ENCODE measurements at regions not wholly inside any gene's neighbourhood (a gene's known extent, or its start where the extent isn't known, plus 50 kb on each side); places are given as distances from the start of the nearest gene placed in this dataset.

GRCh38 chr5:24850926-24851486 is 206.2 kb upstream of the CDH10 start:
- ATAC-seq: no peak
- intact Hi-C loops (cut with DNase I): no loop called here
- no peak for DNase-seq

GRCh38 chr5:24849210-24849609 is 204.4 kb upstream of the CDH10 start:
- no peak for ATAC-seq
- TF ChIP-seq CTCF (IDR thresholded peaks at IDR 0.05): no peak

More at GRCh38 chr5:24850926-24851486, 206.2 kb upstream of the CDH10 start:
- H3K4me1 ChIP-seq: no peaks in the 10 kb centered on the region
- H3K9me3 ChIP-seq: peaks cover 0 to 3% of the 10 kb centered on the region in 2 donors
- H3K4me3 ChIP-seq: no peak overlapping the region
- TF ChIP-seq CTCF (IDR thresholded peaks at IDR 0.05): no peak
- H3K36me3 ChIP-seq: no peaks in the 10 kb centered on the region
- H3K27ac ChIP-seq: no peak overlapping the region
- H3K27me3 ChIP-seq: no peaks in the 10 kb centered on the region

GRCh38 chr5:24831989-24832388 is 187.2 kb upstream of the CDH10 start:
- no peak overlapping the region for H3K27ac ChIP-seq
- intact Hi-C loops (cut with DNase I): no loop called here
- H3K4me3 ChIP-seq: no peak overlapping the region
- no peaks in the 10 kb centered on the region for H3K27me3 ChIP-seq
- no peak for TF ChIP-seq CTCF (IDR thresholded peaks at IDR 0.05)
- DNase-seq: no peak
- H3K4me1 ChIP-seq: no peaks in the 10 kb centered on the region
- H3K36me3 ChIP-seq: no peaks in the 10 kb centered on the region
- ATAC-seq: no peak
- H3K9me3 ChIP-seq: peaks cover 0 to 6% of the 10 kb centered on the region in 2 donors

More at GRCh38 chr5:24849210-24849609, 204.4 kb upstream of the CDH10 start:
- no peak for DNase-seq
- H3K4me3 ChIP-seq: no peak overlapping the region
- H3K27ac ChIP-seq: no peak overlapping the region
- no peaks in the 10 kb centered on the region for H3K27me3 ChIP-seq
- H3K4me1 ChIP-seq: no peaks in the 10 kb centered on the region
- H3K36me3 ChIP-seq: no peaks in the 10 kb centered on the region
- intact Hi-C loops (cut with DNase I): no loop called here
- peaks cover 0 to 3% of the 10 kb centered on the region in 2 donors for H3K9me3 ChIP-seq

- no peaks in the 10 kb centered on the region for H3K27me3 ChIP-seq
- TF ChIP-seq CTCF (IDR thresholded peaks at IDR 0.05): no peak
- H3K27ac ChIP-seq: no peak overlapping the region
- ATAC-seq (no peak), DNase-seq (no peak)
- intact Hi-C loops (cut with DNase I): no loop called here
- no peaks in the 10 kb centered on the region for H3K36me3 ChIP-seq
- H3K4me3 ChIP-seq: no peak overlapping the region
- no peaks in the 10 kb centered on the region for H3K4me1 ChIP-seq
- H3K9me3 ChIP-seq: peaks cover 0 to 6% of the 10 kb centered on the region in 2 donors
Measured at GRCh38 chr5:24823625-24824024, 178.8 kb upstream of the CDH10 start.

GRCh38 chr5:24819841-24820240 is 175.1 kb upstream of the CDH10 start:
- Histone ChIP-seq H3K27ac (no peak overlapping the region), H3K4me1 (no peaks in the 10 kb centered on the region), H3K4me3 (no peak overlapping the region), H3K36me3 (no peaks in the 10 kb centered on the region), H3K27me3 (no peaks in the 10 kb centered on the region), H3K9me3 (peaks cover 0 to 10% of the 10 kb centered on the region in 2 donors)
- no peak for ATAC-seq
- DNase-seq: no peak
- intact Hi-C loops (cut with DNase I): no loop called here
- no peak for TF ChIP-seq CTCF (IDR thresholded peaks at IDR 0.05)

All from left lung (tissue), 4 donors.